NB4 (cell line): ENCODE measurements at regions not wholly inside any gene's neighbourhood (a gene's known extent, or its start where the extent isn't known, plus 50 kb on each side); places are given as distances from the start of the nearest gene placed in this dataset.

ENCODE experiments used
- MYC ChIP-seq: IDR thresholded peaks from 2 replicates; pipeline ENCODE4 v1.6.1; 2011; ENCODE audit warnings: low read depth, low read length
- POLR2A ChIP-seq: IDR thresholded peaks from 2 replicates; pipeline ENCODE4 v1.6.1; 2011; ENCODE audit warnings: mild to moderate bottlenecking; ENCODE audit not compliant: insufficient read length; ENCODE audit errors: extremely low read depth
- TF ChIP-seq, protein P1 (sequence below): IDR thresholded peaks from one replicate; pipeline ENCODE4 v1.5.1; 2012; ENCODE audit warnings: low read depth, low read length
- TF ChIP-seq, protein P2 (sequence below): IDR thresholded peaks from 2 replicates; pipeline ENCODE4 v1.6.1; 2011; ENCODE audit warnings: low read depth, low read length

DNA sequence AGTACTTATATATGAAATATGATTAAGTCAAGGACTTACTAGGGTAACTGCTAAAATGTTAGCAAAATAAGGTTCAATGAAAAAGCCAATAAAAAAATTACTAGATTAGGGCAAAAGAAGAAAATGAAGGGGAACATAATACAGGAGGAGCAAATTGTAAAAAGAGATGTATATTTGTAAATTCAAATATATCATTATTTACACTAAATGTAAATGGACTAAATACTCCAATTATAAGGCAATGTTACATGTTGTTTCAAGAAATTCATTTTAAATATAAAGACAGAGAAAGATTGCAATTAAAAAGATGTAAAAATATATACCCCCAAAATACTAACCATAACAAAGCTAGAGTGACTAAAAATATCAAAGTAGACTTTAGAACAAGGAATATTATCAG is 134.1 kb downstream of the EFHB start:
- TF ChIP-seq, protein P1, sequence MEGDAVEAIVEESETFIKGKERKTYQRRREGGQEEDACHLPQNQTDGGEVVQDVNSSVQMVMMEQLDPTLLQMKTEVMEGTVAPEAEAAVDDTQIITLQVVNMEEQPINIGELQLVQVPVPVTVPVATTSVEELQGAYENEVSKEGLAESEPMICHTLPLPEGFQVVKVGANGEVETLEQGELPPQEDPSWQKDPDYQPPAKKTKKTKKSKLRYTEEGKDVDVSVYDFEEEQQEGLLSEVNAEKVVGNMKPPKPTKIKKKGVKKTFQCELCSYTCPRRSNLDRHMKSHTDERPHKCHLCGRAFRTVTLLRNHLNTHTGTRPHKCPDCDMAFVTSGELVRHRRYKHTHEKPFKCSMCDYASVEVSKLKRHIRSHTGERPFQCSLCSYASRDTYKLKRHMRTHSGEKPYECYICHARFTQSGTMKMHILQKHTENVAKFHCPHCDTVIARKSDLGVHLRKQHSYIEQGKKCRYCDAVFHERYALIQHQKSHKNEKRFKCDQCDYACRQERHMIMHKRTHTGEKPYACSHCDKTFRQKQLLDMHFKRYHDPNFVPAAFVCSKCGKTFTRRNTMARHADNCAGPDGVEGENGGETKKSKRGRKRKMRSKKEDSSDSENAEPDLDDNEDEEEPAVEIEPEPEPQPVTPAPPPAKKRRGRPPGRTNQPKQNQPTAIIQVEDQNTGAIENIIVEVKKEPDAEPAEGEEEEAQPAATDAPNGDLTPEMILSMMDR = no peak
- TF ChIP-seq POLR2A = no peak
- TF ChIP-seq, protein P2, sequence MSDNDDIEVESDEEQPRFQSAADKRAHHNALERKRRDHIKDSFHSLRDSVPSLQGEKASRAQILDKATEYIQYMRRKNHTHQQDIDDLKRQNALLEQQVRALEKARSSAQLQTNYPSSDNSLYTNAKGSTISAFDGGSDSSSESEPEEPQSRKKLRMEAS = no peak
- TF ChIP-seq MYC = no peak
